Astrocyte (in vitro differentiated cells and primary cell): ENCODE measurements at regions not wholly inside any gene's neighbourhood (a gene's known extent, or its start where the extent isn't known, plus 50 kb on each side); places are given as distances from the start of the nearest gene placed in this dataset.

Source experiments
- DNase-seq: peaks from one replicate; pipeline ENCODE4 v3.0.0-alpha.2; 2010; ENCODE audit warnings: low read depth
- FAIRE-seq: peaks from 2 replicates; lab custom pipeline; 2011; peaks lifted over from hg19 to GRCh38; lab: Jason Lieb, UNC
- H2AFZ ChIP-seq: 2 replicates; pipeline ENCODE4 v1.6.0; 2012; ENCODE audit warnings: low read depth, low read length, inconsistent platforms
- H3K27ac ChIP-seq: 2 replicates; pipeline ENCODE4 v1.5.1; 2011; ENCODE audit warnings: low read depth, low read length, inconsistent platforms
- H3K27me3 ChIP-seq: 2 replicates; pipeline ENCODE4 v1.6.0; 2011; ENCODE audit warnings: low read length, inconsistent platforms; ENCODE audit not compliant: insufficient read depth
- H3K36me3 ChIP-seq: 2 replicates; pipeline ENCODE4 v1.5.1; 2011; ENCODE audit warnings: low read length, inconsistent platforms; ENCODE audit not compliant: insufficient read depth
- H3K4me1 ChIP-seq: 2 replicates; pipeline ENCODE4 v1.5.1; 2011; ENCODE audit warnings: low read length, inconsistent platforms; ENCODE audit not compliant: insufficient read depth
- H3K4me2 ChIP-seq: 2 replicates; pipeline ENCODE4 v1.6.0; 2012; ENCODE audit warnings: low read length, inconsistent platforms
- H3K4me3 ChIP-seq: 2 replicates; pipeline ENCODE4 v1.5.1; 2011; ENCODE audit warnings: low read depth, mild to moderate bottlenecking, low read length, inconsistent platforms; ENCODE audit not compliant: insufficient read depth
- H3K79me2 ChIP-seq: 2 replicates; pipeline ENCODE4 v1.6.0; 2012; ENCODE audit warnings: mild to moderate bottlenecking, low read length, inconsistent platforms; ENCODE audit not compliant: insufficient read depth
- H3K9ac ChIP-seq: 2 replicates; pipeline ENCODE4 v1.6.0; 2012; ENCODE audit warnings: mild to moderate bottlenecking, low read length, inconsistent platforms
- H3K9me3 ChIP-seq: 2 replicates; pipeline ENCODE4 v1.5.1; 2012; ENCODE audit warnings: low read depth, mild to moderate bottlenecking, low read length, inconsistent platforms; ENCODE audit not compliant: insufficient read depth
- H4K20me1 ChIP-seq: 2 replicates; pipeline ENCODE4 v1.6.0; 2012; ENCODE audit warnings: low read length, inconsistent platforms; ENCODE audit not compliant: insufficient read depth
- H3K27ac Mint-ChIP-seq: one replicate; pipeline ENCODE4 v1.8.0; 2021; ENCODE audit warnings: mild to moderate bottlenecking, mixed read lengths; ENCODE audit not compliant: unreplicated experiment
- H3K27me3 Mint-ChIP-seq: one replicate; pipeline ENCODE4 v1.8.0; 2021; ENCODE audit warnings: low read depth, mixed read lengths; ENCODE audit not compliant: unreplicated experiment
- H3K36me3 Mint-ChIP-seq: one replicate; pipeline ENCODE4 v1.8.0; 2021; ENCODE audit warnings: low read depth, mixed read lengths; ENCODE audit not compliant: unreplicated experiment
- H3K4me1 Mint-ChIP-seq: one replicate; pipeline ENCODE4 v1.8.0; 2021; ENCODE audit warnings: low read depth, mixed read lengths; ENCODE audit not compliant: unreplicated experiment
- H3K4me3 Mint-ChIP-seq: one replicate; pipeline ENCODE4 v1.8.0; 2021; ENCODE audit warnings: mild to moderate bottlenecking, moderate library complexity, mixed read lengths; ENCODE audit not compliant: unreplicated experiment
- H3K9me3 Mint-ChIP-seq: one replicate; pipeline ENCODE4 v1.8.0; 2021; ENCODE audit warnings: mild to moderate bottlenecking, mixed read lengths; ENCODE audit not compliant: unreplicated experiment
- EZH2 ChIP-seq: IDR thresholded peaks from 2 replicates; pipeline ENCODE4 v1.6.1; 2012; ENCODE audit warnings: mild to moderate bottlenecking, low read length, inconsistent platforms; ENCODE audit not compliant: insufficient read depth
- TF ChIP-seq, protein P1 (sequence below): IDR thresholded peaks from 2 replicates; pipeline ENCODE4 v1.5.1; 2011; ENCODE audit warnings: low read depth, mild to moderate bottlenecking, inconsistent platforms, low read length, moderate library complexity; ENCODE audit not compliant: insufficient read depth

DNA sequence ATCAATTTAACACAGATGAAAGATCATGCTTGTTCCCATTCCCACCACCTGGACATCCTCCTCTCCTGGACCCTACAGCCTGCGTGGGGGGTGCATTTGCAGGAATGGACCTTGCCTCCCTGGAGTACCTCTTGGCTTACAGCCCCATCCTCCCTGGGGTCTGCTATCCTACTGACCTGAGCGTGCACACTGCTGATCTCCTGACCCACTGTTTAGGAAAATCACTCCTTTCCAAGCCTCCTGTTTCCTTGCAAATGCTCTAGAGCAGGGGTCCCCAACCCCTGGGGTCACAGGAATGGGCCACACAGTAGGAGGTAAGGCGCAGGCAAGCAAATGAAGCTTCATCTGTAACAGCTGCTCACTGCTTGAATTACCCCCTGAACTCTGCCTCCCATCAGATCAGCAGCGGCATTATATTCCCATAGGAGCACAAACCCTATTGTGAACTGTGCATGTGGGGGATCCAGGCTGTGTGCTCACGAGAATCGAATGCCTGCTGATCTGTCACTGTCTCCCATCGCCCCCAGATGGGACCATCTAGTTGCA is 88.2 kb upstream of the SEPTIN5 start:
- Mint-ChIP-seq H3K27ac (no peak overlapping the region), H3K9me3 (no peaks in the 10 kb centered on the region), H3K36me3 (no peaks in the 10 kb centered on the region), H3K4me1 (no peaks in the 10 kb centered on the region), H3K4me3 (no peak overlapping the region), H3K27me3 (peaks cover 39% of the 10 kb centered on the region)
- no peaks in the 10 kb centered on the region for H3K4me1 ChIP-seq
- no peaks in the 10 kb centered on the region for H3K79me2 ChIP-seq
- H3K9ac ChIP-seq: no peak overlapping the region
- no peaks in the 10 kb centered on the region for H3K36me3 ChIP-seq
- H3K4me2 ChIP-seq: no peak overlapping the region
- H3K27ac ChIP-seq: no peak overlapping the region
- no peaks in the 10 kb centered on the region for H4K20me1 ChIP-seq
- DNase-seq (no peak), FAIRE-seq (no peak)
- H3K9me3 ChIP-seq: peaks cover 3% of the 10 kb centered on the region
- TF ChIP-seq, protein P1, sequence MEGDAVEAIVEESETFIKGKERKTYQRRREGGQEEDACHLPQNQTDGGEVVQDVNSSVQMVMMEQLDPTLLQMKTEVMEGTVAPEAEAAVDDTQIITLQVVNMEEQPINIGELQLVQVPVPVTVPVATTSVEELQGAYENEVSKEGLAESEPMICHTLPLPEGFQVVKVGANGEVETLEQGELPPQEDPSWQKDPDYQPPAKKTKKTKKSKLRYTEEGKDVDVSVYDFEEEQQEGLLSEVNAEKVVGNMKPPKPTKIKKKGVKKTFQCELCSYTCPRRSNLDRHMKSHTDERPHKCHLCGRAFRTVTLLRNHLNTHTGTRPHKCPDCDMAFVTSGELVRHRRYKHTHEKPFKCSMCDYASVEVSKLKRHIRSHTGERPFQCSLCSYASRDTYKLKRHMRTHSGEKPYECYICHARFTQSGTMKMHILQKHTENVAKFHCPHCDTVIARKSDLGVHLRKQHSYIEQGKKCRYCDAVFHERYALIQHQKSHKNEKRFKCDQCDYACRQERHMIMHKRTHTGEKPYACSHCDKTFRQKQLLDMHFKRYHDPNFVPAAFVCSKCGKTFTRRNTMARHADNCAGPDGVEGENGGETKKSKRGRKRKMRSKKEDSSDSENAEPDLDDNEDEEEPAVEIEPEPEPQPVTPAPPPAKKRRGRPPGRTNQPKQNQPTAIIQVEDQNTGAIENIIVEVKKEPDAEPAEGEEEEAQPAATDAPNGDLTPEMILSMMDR: no peak
- no peak overlapping the region for H3K4me3 ChIP-seq
- peaks cover 2% of the 10 kb centered on the region for H3K27me3 ChIP-seq
- H2AFZ ChIP-seq: no peak overlapping the region

DNA sequence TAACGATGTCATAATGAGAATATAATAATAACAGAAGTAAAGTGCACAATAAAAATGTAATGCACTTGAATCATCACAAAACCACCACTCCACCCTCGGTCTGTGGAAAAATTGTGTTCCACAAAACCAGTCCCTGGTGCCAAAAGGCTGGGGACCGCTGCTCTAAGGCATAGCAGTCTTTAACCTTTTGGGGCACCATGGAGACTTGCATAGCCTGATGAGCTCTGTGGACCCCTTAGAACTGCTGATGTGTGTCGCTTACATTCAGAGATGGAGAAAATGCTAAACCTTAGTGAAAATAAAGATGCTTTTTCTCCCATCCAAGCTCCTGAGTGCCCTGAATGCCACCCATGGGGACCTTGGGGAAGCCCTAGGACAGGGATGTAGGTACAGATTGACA is 87.6 kb upstream of the SEPTIN5 start:
- DNase-seq: no peak
- Histone ChIP-seq H3K4me2 (no peak overlapping the region), H3K79me2 (no peaks in the 10 kb centered on the region), H3K36me3 (no peaks in the 10 kb centered on the region), H3K4me3 (no peak overlapping the region), H2AFZ (no peak overlapping the region), H3K27me3 (peaks cover 2% of the 10 kb centered on the region), H4K20me1 (no peaks in the 10 kb centered on the region), H3K9me3 (peaks cover 3% of the 10 kb centered on the region), H3K9ac (no peak overlapping the region), H3K4me1 (no peaks in the 10 kb centered on the region), H3K27ac (no peak overlapping the region)
- Mint-ChIP-seq H3K4me3 (no peak overlapping the region), H3K9me3 (no peaks in the 10 kb centered on the region), H3K27me3 (peaks cover 33% of the 10 kb centered on the region), H3K36me3 (no peaks in the 10 kb centered on the region), H3K27ac (no peak overlapping the region), H3K4me1 (no peaks in the 10 kb centered on the region)
- FAIRE-seq: no peak
- TF ChIP-seq, protein P1: no peak
- TF ChIP-seq EZH2: no peak

DNA sequence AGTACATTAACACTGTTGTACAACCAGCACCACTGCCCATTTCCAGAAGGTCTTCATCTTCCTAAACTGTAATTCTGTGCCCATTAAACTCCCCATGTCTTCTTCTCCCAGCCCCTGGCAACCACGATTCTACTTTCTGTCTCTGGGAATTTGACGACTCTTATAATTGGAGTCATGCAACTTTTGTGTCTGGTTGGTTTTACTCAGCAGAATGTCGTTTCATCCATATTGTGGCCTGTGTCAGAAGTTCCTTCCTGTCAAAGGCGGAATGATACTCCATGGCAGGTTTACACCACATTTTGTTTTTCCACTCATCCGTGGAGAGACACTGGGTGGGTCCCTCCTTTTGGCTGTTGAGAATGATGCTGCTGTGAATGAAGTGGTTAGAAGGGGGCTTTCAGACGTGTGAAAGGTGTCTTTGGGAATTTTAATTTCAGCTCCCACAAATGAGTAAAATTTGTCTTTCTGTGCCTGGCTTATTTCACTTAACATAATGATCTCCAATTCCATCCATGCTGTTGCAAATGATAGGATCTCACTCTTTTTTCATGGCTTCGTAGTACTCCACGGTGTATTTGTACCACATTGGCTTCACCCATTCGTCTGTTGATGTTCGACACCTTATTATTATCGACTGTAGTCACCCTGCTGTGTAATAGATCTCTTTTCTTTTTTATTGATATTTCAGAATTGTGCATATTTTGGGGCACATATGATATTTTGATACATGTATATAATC is 86.1 kb upstream of the SEPTIN5 start:
- no peaks in the 10 kb centered on the region for H3K4me1 ChIP-seq
- Mint-ChIP-seq H3K36me3 (no peaks in the 10 kb centered on the region), H3K4me3 (no peak overlapping the region), H3K27ac (no peak overlapping the region), H3K4me1 (no peaks in the 10 kb centered on the region), H3K9me3 (no peaks in the 10 kb centered on the region), H3K27me3 (peaks cover 32% of the 10 kb centered on the region)
- no peak overlapping the region for H3K4me2 ChIP-seq
- H3K36me3 ChIP-seq: no peaks in the 10 kb centered on the region
- no peak for DNase-seq
- no peak overlapping the region for H2AFZ ChIP-seq
- H3K4me3 ChIP-seq: no peak overlapping the region
- TF ChIP-seq EZH2: no peak
- TF ChIP-seq, protein P1: no peak
- H3K27me3 ChIP-seq: peaks cover 2% of the 10 kb centered on the region
- no peak overlapping the region for H3K27ac ChIP-seq
- H3K79me2 ChIP-seq: no peaks in the 10 kb centered on the region
- H3K9ac ChIP-seq: no peak overlapping the region
- peaks cover 3% of the 10 kb centered on the region for H3K9me3 ChIP-seq
- H4K20me1 ChIP-seq: no peaks in the 10 kb centered on the region
- FAIRE-seq: no peak
